Pancreas (tissue), 10 donors: ENCODE measurements at regions not wholly inside any gene's neighbourhood (a gene's known extent, or its start where the extent isn't known, plus 50 kb on each side); places are given as distances from the start of the nearest gene placed in this dataset.
"Not testable (repeated sequence)": the region's sequence is repeated elsewhere in the genome, so short reads cannot be mapped to it uniquely, and the experiment has no call there.

Experiments used
- ATAC-seq, 4 donors: fragments of 200-7000 bp; cut with Tn5 transposase; one replicate each; pipeline versions ENCODE4 v1.8.0 to v1.9.1; 2020; ENCODE audit warnings: mild to moderate bottlenecking in 4 of 4, moderate library complexity in 4 of 4
- DNase-seq, 6 donors: peaks; one replicate each; pipeline ENCODE4 v3.0.0-alpha.2; 2020
- FAIRE-seq: peaks from 2 replicates; lab custom pipeline; 2012; peaks lifted over from hg19 to GRCh38; lab: Jason Lieb, UNC
- H3K27ac ChIP-seq, 4 donors: fragments of 200-600 bp; sonication (generic); 1 replicate in 3 of 4; 2 replicates in 1 of 4; pipeline versions ENCODE4 v1.5.0 to v1.8.0; 2020
- H3K27me3 ChIP-seq, 4 donors: fragments of 200-600 bp; one replicate each; pipeline ENCODE4 v1.8.0; 2021
- H3K36me3 ChIP-seq, 3 donors: fragments of 200-600 bp; sonication (generic) in 1 of 3; one replicate each; pipeline versions ENCODE4 v1.5.0 to v1.8.0; 2020 to 2021
- H3K4me1 ChIP-seq, 3 donors: fragments of 200-600 bp; one replicate each; pipeline ENCODE4 v1.8.0; 2021
- H3K4me3 ChIP-seq, 4 donors: fragments of 200-600 bp; sonication (generic) in 2 of 4; one replicate each; pipeline versions ENCODE4 v1.5.0 to v1.8.0; 2020 to 2021
- H3K9me3 ChIP-seq, 4 donors: fragments of 200-600 bp; one replicate each; pipeline ENCODE4 v1.8.0; 2021
- CTCF ChIP-seq, 4 donors: fragments of 200-600 bp; sonication (generic) in 3 of 4; IDR thresholded peaks; one replicate each; pipeline versions ENCODE4 v1.5.0 to v1.8.0; 2021; ENCODE audit warnings: antibody characterized with exemption in 4 of 4
- WGBS, 2 donors: extraction: QIAGEN DNeasy Blood & Tissue Kit; methylation state at CpG; one replicate each; pipeline ENCODE4 v1.1.7; 2013; 5-methylcytosine and 5-hydroxymethylcytosine counted together
- intact Hi-C, 3 donors: fragments of 100-400 bp; cut with DNase I; formaldehyde crosslinking; loops; one replicate each; pipeline versions ENCODE4 v1.11.1 to v1.14.2; 2022
- donor health status: healthy with polysubstance abuse.
- donor health status: DM: no; HTN: no; CAD: no; lungs with moderate emphysema.
- donor health status: DM: no; HTN: no; CAD: no.
- donor health status: control.
- donor health status: control.
- donor health status: Bipolar disorder and iron deficiency.
- donor health status: DM: yes; HTN: yes; CAD: no.
- donor health status: DM: no; HTN: no; CAD: no.
- donor health status: DM: no; HTN: no; CAD: no.
- donor health status: DM: yes; HTN: yes; CAD: no.

DNA sequence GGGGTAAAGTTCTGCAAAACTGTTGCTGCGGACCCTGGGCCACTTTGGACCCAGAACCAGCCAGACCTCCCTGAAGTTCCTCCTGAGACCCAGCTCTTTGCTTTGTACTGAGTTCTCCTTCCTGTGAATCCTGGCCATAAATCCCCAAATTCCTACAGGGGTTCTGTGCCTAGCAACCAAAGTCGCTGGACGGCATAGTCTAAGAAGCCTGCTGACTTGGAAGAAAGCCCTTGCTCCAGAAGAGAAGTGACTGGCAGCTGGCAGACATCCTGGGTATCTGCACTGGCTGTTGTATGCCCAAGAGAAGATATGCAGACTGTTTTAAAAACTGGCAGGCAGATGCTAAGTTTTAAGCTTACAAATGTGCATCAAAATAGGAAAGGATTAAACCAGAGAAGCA is 99.9 kb upstream of the SLC24A4 start:
- 37 to 41% methylated on average over 3 of the region's 3 CpGs for WGBS, 2 donors
- FAIRE-seq = no peak
- intact Hi-C loops = no loop called here
- H3K27ac ChIP-seq = no peak overlapping the region
- H3K27me3 ChIP-seq = no peaks in the 10 kb centered on the region
- no peaks in the 10 kb centered on the region for H3K4me1 ChIP-seq
- no peak for DNase-seq
- H3K4me3 ChIP-seq = no peak overlapping the region
- ATAC-seq = no peak
- no peaks in the 10 kb centered on the region for H3K9me3 ChIP-seq
- no peaks in the 10 kb centered on the region for H3K36me3 ChIP-seq
- TF ChIP-seq CTCF (IDR thresholded peaks at IDR 0.05) = no peak

DNA sequence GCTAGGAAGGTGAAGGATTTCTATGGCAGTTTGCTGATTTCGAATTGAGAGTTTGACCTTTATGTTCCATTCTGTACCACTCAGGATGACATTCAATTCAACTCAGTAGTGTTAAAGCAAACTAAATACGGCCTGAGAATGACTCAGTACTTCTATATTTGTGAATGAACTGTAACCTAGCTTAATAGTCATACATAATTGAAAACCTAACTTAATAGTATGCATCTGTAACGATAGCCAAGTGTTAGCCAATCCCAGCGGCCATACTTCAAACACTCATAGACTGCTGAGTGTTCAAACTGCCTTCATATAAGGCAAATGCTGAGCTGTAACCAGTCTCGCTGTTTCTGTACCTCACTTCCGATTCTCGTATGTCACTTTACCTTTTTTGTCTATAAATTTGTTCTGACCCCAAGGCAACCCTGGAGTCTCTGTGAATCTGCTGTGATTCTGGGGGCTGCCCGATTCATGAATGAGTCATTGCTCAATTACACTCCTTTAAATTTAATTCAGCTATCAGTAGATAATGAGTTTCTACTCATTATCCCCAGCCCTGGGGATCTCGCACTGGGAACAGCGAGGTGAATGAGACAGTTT is 98.5 kb upstream of the SLC24A4 start:
- Histone ChIP-seq H3K27ac (no peak overlapping the region), H3K36me3 (no peaks in the 10 kb centered on the region), H3K4me3 (no peak overlapping the region), H3K9me3 (no peaks in the 10 kb centered on the region), H3K27me3 (no peaks in the 10 kb centered on the region), H3K4me1 (no peaks in the 10 kb centered on the region)
- ATAC-seq (no peak), DNase-seq (no peak), FAIRE-seq (no peak)
- intact Hi-C loops = no loop called here
- WGBS, 2 donors = 58 to 69% methylated on average over 10 of the region's 10 CpGs
- no peak for TF ChIP-seq CTCF (IDR thresholded peaks at IDR 0.05)

DNA sequence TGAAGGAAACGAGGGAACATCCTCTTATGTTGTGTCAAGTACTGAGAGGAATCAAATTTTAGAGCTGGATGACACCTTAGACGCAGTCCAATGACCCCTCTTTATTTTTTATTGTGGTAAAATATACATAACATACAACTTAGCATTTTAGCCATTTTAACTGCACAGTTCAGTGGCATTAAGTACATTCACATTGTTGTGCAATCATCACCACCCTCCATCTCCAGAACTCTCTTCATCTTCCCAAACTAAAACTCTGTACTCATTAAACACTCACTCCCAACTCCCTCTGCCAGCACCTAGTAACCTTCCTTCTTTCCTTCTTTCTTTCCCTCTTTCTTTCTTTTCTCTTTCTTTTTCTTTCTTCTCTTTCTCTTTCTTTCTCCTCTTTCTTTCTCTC is 97.2 kb upstream of the SLC24A4 start:
- no peak overlapping the region for H3K27ac ChIP-seq
- no peaks in the 10 kb centered on the region for H3K27me3 ChIP-seq
- no peak overlapping the region for H3K4me3 ChIP-seq
- no peak for ATAC-seq
- no peak for TF ChIP-seq CTCF (IDR thresholded peaks at IDR 0.05)
- no peaks in the 10 kb centered on the region for H3K36me3 ChIP-seq
- intact Hi-C loops = no loop called here
- no peak for DNase-seq
- no peaks in the 10 kb centered on the region for H3K4me1 ChIP-seq
- H3K9me3 ChIP-seq = no peaks in the 10 kb centered on the region
- 29 to 46% methylated on average over 2 of the region's 2 CpGs for WGBS, 2 donors
- FAIRE-seq = no peak

DNA sequence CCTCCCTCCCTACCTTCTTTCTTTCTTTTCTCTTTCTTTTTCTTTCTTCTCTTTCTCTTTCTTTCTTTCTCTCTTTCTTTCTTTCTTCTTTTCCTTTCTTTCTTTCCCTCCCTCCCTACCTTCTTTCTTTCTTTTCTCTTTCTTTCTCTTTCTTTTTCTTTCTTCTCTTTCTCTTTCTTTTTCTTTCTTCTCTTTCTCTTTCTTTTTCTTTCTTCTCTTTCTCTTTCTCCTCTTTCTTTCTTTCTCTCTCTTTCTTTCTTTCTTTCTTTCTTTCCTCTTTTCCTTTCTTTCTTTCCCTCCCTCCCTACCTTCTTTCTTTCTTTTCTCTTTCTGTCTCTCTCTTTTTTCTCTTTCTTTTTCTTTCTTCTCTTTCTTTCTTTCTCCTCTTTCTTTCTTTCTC is 96.8 kb upstream of the SLC24A4 start:
- H3K4me1 ChIP-seq, intact Hi-C loops, H3K27me3 ChIP-seq, H3K36me3 ChIP-seq, ATAC-seq, H3K4me3 ChIP-seq, DNase-seq, H3K27ac ChIP-seq, H3K9me3 ChIP-seq, FAIRE-seq: not testable (repeated sequence)

GRCh38 chr14:92236243-92236900 is 86.6 kb upstream of the SLC24A4 start:
- TF ChIP-seq CTCF (IDR thresholded peaks at IDR 0.05) = no peak
- no peaks in the 10 kb centered on the region for H3K9me3 ChIP-seq
- intact Hi-C loops = no loop called here
- H3K27me3 ChIP-seq = no peaks in the 10 kb centered on the region
- H3K36me3 ChIP-seq = no peaks in the 10 kb centered on the region
- no peak overlapping the region for H3K4me3 ChIP-seq
- no peak overlapping the region for H3K27ac ChIP-seq
- ATAC-seq (no peak), DNase-seq (no peak), FAIRE-seq (no peak)
- 54 to 55% methylated on average over 9 of the region's 9 CpGs for WGBS, 2 donors
- no peaks in the 10 kb centered on the region for H3K4me1 ChIP-seq
